GM12878 (cell line): ENCODE measurements at regions not wholly inside any gene's neighbourhood (a gene's known extent, or its start where the extent isn't known, plus 50 kb on each side); places are given as distances from the start of the nearest gene placed in this dataset.

ENCODE experiments used
- ATAC-seq: fragments of 200-7000 bp; cut with Tn5 transposase; 3 replicates; pipeline ENCODE4 v1.9.1; 2020; ENCODE audit warnings: mild to moderate bottlenecking, moderate library complexity
- BruUV-seq: library from RNA; stranded (reverse); fragments of 400-500 nt; replicated peaks from 2 replicates; lab custom pipeline; 2021; lab: Mats Ljungman, UMichigan
- CTCF ChIA-PET: fragments of 300-600 bp; sonication (Branson Sonifier 250); formaldehyde crosslinking; extraction: SDS; loops from one replicate; lab custom pipeline; 2021; ENCODE audit warnings: inconsistent platforms; lab: Yijun Ruan, JAX
- POLR2A ChIA-PET: fragments of 350-600 bp; formaldehyde crosslinking; extraction: SDS; loops from one replicate; lab custom pipeline; 2021; ENCODE audit warnings: inconsistent platforms; lab: Charles Lee
- RAD21 ChIA-PET: fragments of 300-600 bp; sonication (Branson Sonifier 250); formaldehyde crosslinking; loops from one replicate; lab custom pipeline; 2023; ENCODE audit warnings: antibody characterized with exemption; ENCODE audit not compliant: unreplicated experiment; lab: Charles Lee
- SMC1A ChIA-PET: fragments of 300-600 bp; sonication (Branson Sonifier 250); formaldehyde crosslinking; loops from one replicate; lab custom pipeline; 2023; ENCODE audit not compliant: unreplicated experiment, uncharacterized antibody; lab: Charles Lee
- DNase-seq: peaks from one replicate; pipeline ENCODE4 v3.0.0-alpha.2; 2011; ENCODE audit warnings: low read depth, low spot score
- FAIRE-seq: peaks from 3 replicates; lab custom pipeline; 2011; peaks lifted over from hg19 to GRCh38; lab: Jason Lieb, UNC
- H2AFZ ChIP-seq: 2 replicates; pipeline ENCODE4 v1.6.0; 2011; ENCODE audit warnings: low read depth, low read length, control low read depth; ENCODE audit not compliant: control insufficient read depth
- H3K27ac ChIP-seq: 2 replicates; pipeline ENCODE4 v1.5.1; 2011; ENCODE audit warnings: control low read depth; ENCODE audit not compliant: control insufficient read depth, insufficient read depth
- H3K27me3 ChIP-seq, 2 experiments: replicated peaks in 1 of 2; 2 replicates each; pipeline versions ENCODE4 v1.6.0 to v1.6.1; 2011; ENCODE audit warnings: low read length in 1 of 2; ENCODE audit not compliant: control insufficient read depth in 2 of 2, insufficient read depth in 2 of 2
- H3K36me3 ChIP-seq, 2 experiments: 2 replicates each; pipeline ENCODE4 v1.5.1; 2011; ENCODE audit warnings: low read length in 1 of 2; ENCODE audit not compliant: control insufficient read depth in 2 of 2, insufficient read depth in 2 of 2
- H3K4me1 ChIP-seq: 2 replicates; pipeline ENCODE4 v1.6.1; 2011; ENCODE audit warnings: mild to moderate bottlenecking, low read length, moderate library complexity, mixed read lengths; ENCODE audit not compliant: control insufficient read depth, insufficient read depth
- H3K4me2 ChIP-seq: 2 replicates; pipeline ENCODE4 v1.6.0; 2011; ENCODE audit warnings: control low read depth; ENCODE audit not compliant: control insufficient read depth, insufficient read depth
- H3K4me3 ChIP-seq: fragments of 200-600 bp; sonication (generic); 2 replicates; pipeline ENCODE4 v1.5.1; 2016
- H3K79me2 ChIP-seq: 2 replicates; pipeline ENCODE4 v1.6.0; 2011; ENCODE audit warnings: low read length; ENCODE audit not compliant: control insufficient read depth, insufficient read depth
- H3K9ac ChIP-seq: 2 replicates; pipeline ENCODE4 v1.8.0; 2011; ENCODE audit warnings: low read length, control low read depth, mixed read lengths; ENCODE audit not compliant: control insufficient read depth, insufficient read depth
- H3K9me3 ChIP-seq: replicated peaks from 3 replicates; pipeline ENCODE4 v1.5.1; 2011; ENCODE audit warnings: mild to moderate bottlenecking, low read length; ENCODE audit not compliant: control insufficient read depth, insufficient read depth
- H4K20me1 ChIP-seq: 2 replicates; pipeline ENCODE4 v1.6.0; 2011; ENCODE audit not compliant: control insufficient read depth, insufficient read depth
- CHD2 ChIP-seq: IDR thresholded peaks from 2 replicates; pipeline ENCODE4 v1.6.1; 2011; ENCODE audit warnings: low read depth, low read length, improper control_type of control experiment, borderline replicate concordance
- DPF2 ChIP-seq: fragments of 450-650 bp; IDR thresholded peaks from 2 replicates; pipeline ENCODE4 v1.6.1; 2017; ENCODE audit warnings: mild to moderate bottlenecking
- SMAD1 ChIP-seq: fragments of 450-650 bp; IDR thresholded peaks from 2 replicates; pipeline ENCODE4 v1.6.1; 2018; ENCODE audit warnings: mild to moderate bottlenecking, low read depth; ENCODE audit not compliant: partially characterized antibody
- STAT1 ChIP-seq: fragments of 450-650 bp; conservative IDR thresholded peaks from 2 replicates; pipeline ENCODE4 v1.6.1; 2014; ENCODE audit warnings: antibody characterized with exemption, mild to moderate bottlenecking
- WGBS: methylation state at CpG from one replicate; pipeline ENCODE4 v1.1.6; 2016; ENCODE audit warnings: low lambda C conversion rate; ENCODE audit not compliant: insufficient replicate concordance, insufficient coverage; ENCODE audit errors: missing lambda C conversion rate; 5-methylcytosine and 5-hydroxymethylcytosine counted together
- in situ Hi-C: fragments of 300-500 bp; cut with MboI; formaldehyde crosslinking; loops from 9 replicates; pipeline ENCODE4 v1.14.3; 2018; ENCODE audit warnings: mixed read lengths
- intact Hi-C: fragments of 100-400 bp; cut with micrococcal nuclease; formaldehyde crosslinking; loops from one replicate; pipeline ENCODE4 v1.14.2; 2022; ENCODE audit not compliant: unreplicated experiment
- TF ChIP-seq, protein P1 (sequence below): IDR thresholded peaks from 2 replicates; pipeline ENCODE4 v1.6.1; 2011; ENCODE audit warnings: low read depth, low read length, improper control_type of control experiment, borderline replicate concordance
- TF ChIP-seq, protein P2 (sequence below): fragments of 450-650 bp; IDR thresholded peaks from 2 replicates; pipeline ENCODE4 v1.6.1; 2017; ENCODE audit warnings: antibody characterized with exemption, mild to moderate bottlenecking, moderate library complexity

DNA sequence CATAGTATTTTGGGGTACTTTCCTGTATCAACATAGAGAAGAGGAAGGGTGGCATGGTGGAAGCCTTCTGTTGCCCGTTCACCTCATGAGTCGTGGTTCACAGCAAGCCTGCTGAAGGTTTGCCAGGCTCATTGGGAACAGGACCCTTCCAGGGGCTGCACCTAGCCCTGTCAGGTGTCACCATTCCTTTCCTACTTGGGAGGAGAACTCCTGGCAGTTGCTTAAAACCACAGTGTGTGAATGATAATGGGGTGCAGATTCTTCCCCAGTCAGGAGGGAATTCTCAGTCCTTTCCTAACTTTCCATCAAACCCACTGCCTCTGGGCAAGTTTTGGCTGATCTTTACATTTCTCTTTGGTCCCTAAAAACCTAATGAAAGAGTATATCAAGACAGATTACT, 99.4 kb upstream of the CTNND2 start:
- Histone ChIP-seq H3K4me3 (no peak overlapping the region), H3K4me1 (no peaks in the 10 kb centered on the region), H3K79me2 (no peaks in the 10 kb centered on the region), H2AFZ (no peak overlapping the region), H3K36me3 (no peaks in the 10 kb centered on the region), H3K27ac (no peak overlapping the region), H3K27me3 (no peaks in the 10 kb centered on the region), H3K4me2 (no peak overlapping the region), H3K9me3 (no peaks in the 10 kb centered on the region), H4K20me1 (no peaks in the 10 kb centered on the region), H3K9ac (no peak overlapping the region)
- ChIA-PET SMC1A (no interaction called here), CTCF (no interaction called here), POLR2A (no interaction called here), RAD21 (no interaction called here)
- FAIRE-seq (no peak), DNase-seq (no peak), ATAC-seq (no peak)
- no peak for TF ChIP-seq STAT1
- TF ChIP-seq, protein P1, sequence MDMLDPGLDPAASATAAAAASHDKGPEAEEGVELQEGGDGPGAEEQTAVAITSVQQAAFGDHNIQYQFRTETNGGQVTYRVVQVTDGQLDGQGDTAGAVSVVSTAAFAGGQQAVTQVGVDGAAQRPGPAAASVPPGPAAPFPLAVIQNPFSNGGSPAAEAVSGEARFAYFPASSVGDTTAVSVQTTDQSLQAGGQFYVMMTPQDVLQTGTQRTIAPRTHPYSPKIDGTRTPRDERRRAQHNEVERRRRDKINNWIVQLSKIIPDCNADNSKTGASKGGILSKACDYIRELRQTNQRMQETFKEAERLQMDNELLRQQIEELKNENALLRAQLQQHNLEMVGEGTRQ: no peak
- TF ChIP-seq SMAD1: no peak
- no peak for TF ChIP-seq CHD2
- TF ChIP-seq, protein P2, sequence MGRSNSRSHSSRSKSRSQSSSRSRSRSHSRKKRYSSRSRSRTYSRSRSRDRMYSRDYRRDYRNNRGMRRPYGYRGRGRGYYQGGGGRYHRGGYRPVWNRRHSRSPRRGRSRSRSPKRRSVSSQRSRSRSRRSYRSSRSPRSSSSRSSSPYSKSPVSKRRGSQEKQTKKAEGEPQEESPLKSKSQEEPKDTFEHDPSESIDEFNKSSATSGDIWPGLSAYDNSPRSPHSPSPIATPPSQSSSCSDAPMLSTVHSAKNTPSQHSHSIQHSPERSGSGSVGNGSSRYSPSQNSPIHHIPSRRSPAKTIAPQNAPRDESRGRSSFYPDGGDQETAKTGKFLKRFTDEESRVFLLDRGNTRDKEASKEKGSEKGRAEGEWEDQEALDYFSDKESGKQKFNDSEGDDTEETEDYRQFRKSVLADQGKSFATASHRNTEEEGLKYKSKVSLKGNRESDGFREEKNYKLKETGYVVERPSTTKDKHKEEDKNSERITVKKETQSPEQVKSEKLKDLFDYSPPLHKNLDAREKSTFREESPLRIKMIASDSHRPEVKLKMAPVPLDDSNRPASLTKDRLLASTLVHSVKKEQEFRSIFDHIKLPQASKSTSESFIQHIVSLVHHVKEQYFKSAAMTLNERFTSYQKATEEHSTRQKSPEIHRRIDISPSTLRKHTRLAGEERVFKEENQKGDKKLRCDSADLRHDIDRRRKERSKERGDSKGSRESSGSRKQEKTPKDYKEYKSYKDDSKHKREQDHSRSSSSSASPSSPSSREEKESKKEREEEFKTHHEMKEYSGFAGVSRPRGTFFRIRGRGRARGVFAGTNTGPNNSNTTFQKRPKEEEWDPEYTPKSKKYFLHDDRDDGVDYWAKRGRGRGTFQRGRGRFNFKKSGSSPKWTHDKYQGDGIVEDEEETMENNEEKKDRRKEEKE: no peak
- no peak for TF ChIP-seq DPF2
- no TSS peak for BruUV-seq
- 0% methylated on average over 2 of the region's 2 CpGs for WGBS
- in situ Hi-C loops: loop anchor here (25.0 kb wide), 2 partner anchors 741 to 1541 kb away; no protein-coding TSS in a partner anchor
- intact Hi-C loops: no loop called here
